DOHH2 (cell line): ENCODE measurements at regions not wholly inside any gene's neighbourhood (a gene's known extent, or its start where the extent isn't known, plus 50 kb on each side); places are given as distances from the start of the nearest gene placed in this dataset.

Experiments
- H3F3A ChIP-seq: fragments of 200-600 bp; sonication (generic), shearing (Covaris generic); 2 replicates; pipeline ENCODE4 v1.6.0; 2016; ENCODE audit warnings: antibody characterized with exemption, mild to moderate bottlenecking; ENCODE audit not compliant: control insufficient read depth, insufficient read depth
- H3K27ac ChIP-seq: fragments of 200-600 bp; sonication (generic); 2 replicates; pipeline ENCODE4 v1.5.1; 2014; ENCODE audit warnings: low read depth, mild to moderate bottlenecking, low read length, moderate library complexity
- H3K27me3 ChIP-seq: fragments of 200-600 bp; sonication (generic); 2 replicates; pipeline ENCODE4 v1.6.1; 2014; ENCODE audit warnings: mild to moderate bottlenecking, low read length, mixed read lengths; ENCODE audit not compliant: control insufficient read depth
- H3K36me3 ChIP-seq: fragments of 200-600 bp; sonication (generic); 2 replicates; pipeline ENCODE4 v1.6.1; 2014; ENCODE audit warnings: mild to moderate bottlenecking, low read length, moderate library complexity, mixed read lengths; ENCODE audit not compliant: control insufficient read depth
- H3K4me1 ChIP-seq: fragments of 200-600 bp; sonication (generic); 2 replicates; pipeline ENCODE4 v1.6.1; 2014; ENCODE audit warnings: mild to moderate bottlenecking, low read length, mixed read lengths; ENCODE audit not compliant: control insufficient read depth
- H3K4me2 ChIP-seq: fragments of 200-600 bp; sonication (generic); 2 replicates; pipeline ENCODE4 v1.6.0; 2014; ENCODE audit warnings: mild to moderate bottlenecking, low read length, moderate library complexity
- H3K4me3 ChIP-seq: fragments of 200-600 bp; sonication (generic); 2 replicates; pipeline ENCODE4 v1.5.1; 2014; ENCODE audit warnings: mild to moderate bottlenecking, low read length, mixed read lengths
- H3K79me2 ChIP-seq: fragments of 200-600 bp; sonication (generic); 2 replicates; pipeline ENCODE4 v1.6.1; 2014; ENCODE audit warnings: mild to moderate bottlenecking, low read length, mixed read lengths; ENCODE audit not compliant: control insufficient read depth
- H3K9me2 ChIP-seq: fragments of 200-600 bp; sonication (generic); replicated peaks from 2 replicates; pipeline ENCODE4 v1.6.1; 2014; ENCODE audit warnings: mild to moderate bottlenecking, low read length, mixed read lengths; ENCODE audit not compliant: control insufficient read depth
- H3K9me3 ChIP-seq: fragments of 200-600 bp; sonication (generic); 2 replicates; pipeline ENCODE4 v1.6.1; 2014; ENCODE audit warnings: antibody characterized with exemption, low read length, mixed read lengths; ENCODE audit not compliant: control insufficient read depth, insufficient read depth
- H4K20me1 ChIP-seq: fragments of 200-600 bp; sonication (generic); 2 replicates; pipeline ENCODE4 v1.6.0; 2014; ENCODE audit warnings: low read depth, mild to moderate bottlenecking, antibody characterized with exemption, low read length, moderate library complexity; ENCODE audit not compliant: control insufficient read depth, insufficient read depth
- EZH2phosphoT487 ChIP-seq: fragments of 200-600 bp; sonication (generic); IDR thresholded peaks from 2 replicates; pipeline ENCODE4 v1.6.1; 2017; ENCODE audit warnings: borderline replicate concordance, mild to moderate bottlenecking, antibody characterized with exemption, low read length, moderate library complexity, mixed read lengths
- TF ChIP-seq, protein P1 (sequence below): fragments of 200-600 bp; sonication (generic); IDR thresholded peaks from one replicate; pipeline ENCODE4 v1.5.1; 2014; ENCODE audit warnings: antibody characterized with exemption, mild to moderate bottlenecking, low read depth, low read length; ENCODE audit not compliant: poor library complexity, severe bottlenecking

DNA sequence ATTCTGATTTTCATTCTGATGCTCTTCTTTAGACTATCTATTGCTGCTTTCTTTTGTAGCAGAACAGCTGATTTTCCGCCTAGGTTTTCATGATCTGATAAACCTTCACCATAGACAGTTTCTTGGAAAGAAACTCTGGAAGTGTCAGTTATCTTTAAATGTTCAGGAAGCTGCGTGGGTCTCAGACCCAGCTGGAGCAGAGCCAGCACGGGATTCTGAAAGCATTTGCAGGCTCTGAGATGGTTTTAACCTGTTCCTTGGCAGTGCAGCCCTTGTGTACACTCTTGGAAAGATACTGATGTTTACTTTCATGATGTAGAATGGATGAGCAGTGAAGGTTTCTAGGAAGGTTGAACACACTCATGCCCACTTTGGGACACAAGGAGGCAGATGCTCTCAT is 178.0 kb upstream of the DMRT1 start:
- TF ChIP-seq, protein P1, sequence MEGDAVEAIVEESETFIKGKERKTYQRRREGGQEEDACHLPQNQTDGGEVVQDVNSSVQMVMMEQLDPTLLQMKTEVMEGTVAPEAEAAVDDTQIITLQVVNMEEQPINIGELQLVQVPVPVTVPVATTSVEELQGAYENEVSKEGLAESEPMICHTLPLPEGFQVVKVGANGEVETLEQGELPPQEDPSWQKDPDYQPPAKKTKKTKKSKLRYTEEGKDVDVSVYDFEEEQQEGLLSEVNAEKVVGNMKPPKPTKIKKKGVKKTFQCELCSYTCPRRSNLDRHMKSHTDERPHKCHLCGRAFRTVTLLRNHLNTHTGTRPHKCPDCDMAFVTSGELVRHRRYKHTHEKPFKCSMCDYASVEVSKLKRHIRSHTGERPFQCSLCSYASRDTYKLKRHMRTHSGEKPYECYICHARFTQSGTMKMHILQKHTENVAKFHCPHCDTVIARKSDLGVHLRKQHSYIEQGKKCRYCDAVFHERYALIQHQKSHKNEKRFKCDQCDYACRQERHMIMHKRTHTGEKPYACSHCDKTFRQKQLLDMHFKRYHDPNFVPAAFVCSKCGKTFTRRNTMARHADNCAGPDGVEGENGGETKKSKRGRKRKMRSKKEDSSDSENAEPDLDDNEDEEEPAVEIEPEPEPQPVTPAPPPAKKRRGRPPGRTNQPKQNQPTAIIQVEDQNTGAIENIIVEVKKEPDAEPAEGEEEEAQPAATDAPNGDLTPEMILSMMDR, result no peak
- TF ChIP-seq EZH2phosphoT487, result no peak
- H3F3A ChIP-seq, result no peaks in the 10 kb centered on the region
- peaks cover 27% of the 10 kb centered on the region for H3K36me3 ChIP-seq
- H3K4me2 ChIP-seq, result no peak overlapping the region
- no peaks in the 10 kb centered on the region for H3K9me2 ChIP-seq
- H3K4me3 ChIP-seq, result no peak overlapping the region
- H3K4me1 ChIP-seq, result peaks cover 23% of the 10 kb centered on the region
- H3K9me3 ChIP-seq, result no peaks in the 10 kb centered on the region; the same call in 1 of the 2 replicates
- H3K79me2 ChIP-seq, result peaks cover 75% of the 10 kb centered on the region
- peaks cover 3% of the 10 kb centered on the region; the same call in 1 of the 2 replicates for H4K20me1 ChIP-seq
- no peak overlapping the region for H3K27ac ChIP-seq
- no peaks in the 10 kb centered on the region for H3K27me3 ChIP-seq

DNA sequence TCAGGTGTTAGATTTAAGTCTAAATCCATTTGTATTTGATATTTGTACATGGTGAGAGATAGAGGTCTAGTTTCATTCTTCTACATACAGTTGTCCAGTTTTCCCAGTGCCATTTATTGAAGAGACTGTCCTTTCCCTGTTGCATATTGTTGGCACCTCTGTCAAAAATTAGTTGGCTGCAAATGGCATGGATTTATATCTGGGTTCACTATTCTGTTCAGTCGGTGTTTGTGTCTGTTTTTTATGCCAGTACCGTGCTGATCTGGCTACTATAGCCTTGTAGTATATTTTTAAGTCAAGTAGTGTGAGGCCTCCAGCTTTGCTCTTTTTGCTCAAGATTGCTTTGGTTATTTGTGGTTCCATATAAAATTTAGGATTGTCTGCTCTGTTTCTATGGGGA is 176.2 kb upstream of the DMRT1 start:
- H3K79me2 ChIP-seq, result peaks cover 80% of the 10 kb centered on the region
- no peak overlapping the region for H3K27ac ChIP-seq
- no peaks in the 10 kb centered on the region for H3K9me2 ChIP-seq
- H3K4me1 ChIP-seq, result peaks cover 8% of the 10 kb centered on the region
- H3K4me2 ChIP-seq, result no peak overlapping the region
- no peaks in the 10 kb centered on the region for H3F3A ChIP-seq
- H3K36me3 ChIP-seq, result peaks cover 25% of the 10 kb centered on the region
- no peak for TF ChIP-seq EZH2phosphoT487
- TF ChIP-seq, protein P1, result no peak
- no peaks in the 10 kb centered on the region; the same call in 1 of the 2 replicates for H3K9me3 ChIP-seq
- peaks cover 3% of the 10 kb centered on the region; the same call in 1 of the 2 replicates for H4K20me1 ChIP-seq
- no peak overlapping the region for H3K4me3 ChIP-seq
- H3K27me3 ChIP-seq, result no peaks in the 10 kb centered on the region

DNA sequence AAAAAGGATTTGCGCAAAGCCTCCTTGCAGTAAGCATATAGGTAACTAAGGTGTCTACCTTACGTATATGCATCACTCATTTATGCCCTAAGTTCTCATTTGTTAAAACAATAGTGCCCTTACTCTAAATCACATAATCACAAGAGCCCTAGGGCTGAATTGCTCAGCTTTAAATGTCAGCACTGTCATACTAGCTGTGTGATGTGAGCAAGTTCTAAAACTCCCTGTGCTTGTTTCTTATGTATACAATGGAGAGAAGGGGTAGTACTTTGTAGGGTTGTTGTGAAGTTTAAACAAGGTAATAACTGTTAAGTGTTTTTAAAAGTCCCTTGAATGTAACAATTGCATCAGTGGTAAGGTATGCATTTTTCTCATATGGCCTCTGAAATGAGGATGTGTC is 169.5 kb upstream of the DMRT1 start:
- Histone ChIP-seq H3K4me2 (no peak overlapping the region), H3K27ac (no peak overlapping the region), H3F3A (no peaks in the 10 kb centered on the region), H3K4me1 (peaks cover 5% of the 10 kb centered on the region), H3K9me3 (no peaks in the 10 kb centered on the region), H3K79me2 (peaks cover 83% of the 10 kb centered on the region), H3K9me2 (no peaks in the 10 kb centered on the region), H3K27me3 (no peaks in the 10 kb centered on the region), H4K20me1 (no peaks in the 10 kb centered on the region), H3K36me3 (peaks cover 14% of the 10 kb centered on the region), H3K4me3 (no peak overlapping the region)
- TF ChIP-seq EZH2phosphoT487, result no peak
- TF ChIP-seq, protein P1, result no peak
